Body of pancreas (tissue), 4 donors: ENCODE measurements at regions not wholly inside any gene's neighbourhood (a gene's known extent, or its start where the extent isn't known, plus 50 kb on each side); places are given as distances from the start of the nearest gene placed in this dataset.

ENCODE experiments used
- POLR2A ChIP-seq, 3 donors: fragments of 450-650 bp; IDR thresholded peaks; one replicate each; pipeline ENCODE4 v1.6.1; 2016; ENCODE audit warnings: antibody characterized with exemption in 3 of 3, mild to moderate bottlenecking in 2 of 3
- TF ChIP-seq, protein P1 (sequence below), 7 experiments: fragments of 450-650 bp in 4 of 7; fragments of 200-600 bp in 3 of 7; sonication (generic) in 3 of 7; IDR thresholded peaks; one replicate each; pipeline ENCODE4 v1.5.1; 2016 to 2019; ENCODE audit warnings: antibody characterized with exemption in 7 of 7

DNA sequence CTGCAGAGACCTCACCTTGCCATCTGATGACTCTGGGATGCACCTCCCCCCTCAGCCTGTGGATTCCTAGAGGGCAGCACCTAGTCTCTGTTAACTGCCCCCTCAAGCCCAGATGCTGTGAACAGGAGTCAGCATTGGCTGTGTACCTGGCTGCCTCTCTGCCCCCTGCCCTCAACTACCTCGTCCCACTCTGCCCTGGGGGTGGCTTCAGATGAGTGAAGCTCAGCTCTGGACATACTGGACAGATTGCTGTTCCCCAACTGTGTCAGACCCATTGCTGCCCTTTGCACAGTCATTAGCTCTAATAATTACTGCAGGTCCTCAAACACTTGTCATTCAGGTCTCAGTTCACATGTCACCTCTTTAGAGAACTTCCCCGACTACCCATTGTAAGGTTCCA is 182.1 kb upstream of the TSHZ3 start:
- TF ChIP-seq, protein P1, sequence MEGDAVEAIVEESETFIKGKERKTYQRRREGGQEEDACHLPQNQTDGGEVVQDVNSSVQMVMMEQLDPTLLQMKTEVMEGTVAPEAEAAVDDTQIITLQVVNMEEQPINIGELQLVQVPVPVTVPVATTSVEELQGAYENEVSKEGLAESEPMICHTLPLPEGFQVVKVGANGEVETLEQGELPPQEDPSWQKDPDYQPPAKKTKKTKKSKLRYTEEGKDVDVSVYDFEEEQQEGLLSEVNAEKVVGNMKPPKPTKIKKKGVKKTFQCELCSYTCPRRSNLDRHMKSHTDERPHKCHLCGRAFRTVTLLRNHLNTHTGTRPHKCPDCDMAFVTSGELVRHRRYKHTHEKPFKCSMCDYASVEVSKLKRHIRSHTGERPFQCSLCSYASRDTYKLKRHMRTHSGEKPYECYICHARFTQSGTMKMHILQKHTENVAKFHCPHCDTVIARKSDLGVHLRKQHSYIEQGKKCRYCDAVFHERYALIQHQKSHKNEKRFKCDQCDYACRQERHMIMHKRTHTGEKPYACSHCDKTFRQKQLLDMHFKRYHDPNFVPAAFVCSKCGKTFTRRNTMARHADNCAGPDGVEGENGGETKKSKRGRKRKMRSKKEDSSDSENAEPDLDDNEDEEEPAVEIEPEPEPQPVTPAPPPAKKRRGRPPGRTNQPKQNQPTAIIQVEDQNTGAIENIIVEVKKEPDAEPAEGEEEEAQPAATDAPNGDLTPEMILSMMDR (IDR thresholded peaks at IDR 0.05): no peak
- TF ChIP-seq POLR2A (IDR thresholded peaks at IDR 0.05): no peak
